HepG2 (cell line): ENCODE measurements at regions not wholly inside any gene's neighbourhood (a gene's known extent, or its start where the extent isn't known, plus 50 kb on each side); places are given as distances from the start of the nearest gene placed in this dataset.
"Not testable (repeated sequence)": the region's sequence is repeated elsewhere in the genome, so short reads cannot be mapped to it uniquely, and the experiment has no call there.

Experiments used
- EHMT2 ChIP-seq: fragments of 200-600 bp; sonication (generic); IDR thresholded peaks from 2 replicates; pipeline ENCODE4 v1.7.0; 2017; ENCODE audit warnings: antibody characterized with exemption, low read depth, low read length, borderline replicate concordance
- ELF1 ChIP-seq: sonication (generic); formaldehyde crosslinking; IDR thresholded peaks from 2 replicates; pipeline ENCODE4 v1.4.0; 2020; ENCODE audit warnings: missing genetic modification reagents
- ESRRA ChIP-seq: sonication (generic); formaldehyde crosslinking; IDR thresholded peaks from 2 replicates; pipeline ENCODE4 v1.5.1; 2020; ENCODE audit warnings: mild to moderate bottlenecking, low read depth, missing genetic modification reagents
- FOXM1 ChIP-seq: sonication (generic); formaldehyde crosslinking; IDR thresholded peaks from 2 replicates; pipeline ENCODE4 v1.5.0; 2020; ENCODE audit warnings: missing genetic modification reagents
- NFE2L2 ChIP-seq: fragments of 150-350 bp; IDR thresholded peaks from 2 replicates; pipeline ENCODE4 v1.6.1; 2014; ENCODE audit warnings: low read length
- ZNF263 ChIP-seq: sonication (generic); formaldehyde crosslinking; IDR thresholded peaks from 2 replicates; pipeline ENCODE4 v1.4.0; 2020; ENCODE audit warnings: missing genetic modification reagents
- TF ChIP-seq, protein P1 (sequence below): conservative IDR thresholded peaks from 2 replicates; pipeline ENCODE4 v1.6.1; 2018; ENCODE audit warnings: missing genetic modification reagents
- TF ChIP-seq, protein P2 (sequence below): sonication (generic); formaldehyde crosslinking; conservative IDR thresholded peaks from 2 replicates; pipeline ENCODE4 v1.4.0; 2020; ENCODE audit warnings: missing genetic modification reagents
- TF ChIP-seq, protein P3 (sequence below), 2 experiments: fragments of 450-650 bp in 1 of 2; sonication (generic) in 1 of 2; formaldehyde crosslinking in 1 of 2; IDR thresholded peaks; 2 replicates each; pipeline versions ENCODE4 v1.6.1 to v1.8.0; 2016 to 2022; ENCODE audit warnings: antibody characterized with exemption in 1 of 2, mild to moderate bottlenecking in 1 of 2, missing genetic modification reagents in 1 of 2
- TF ChIP-seq, protein P4 (sequence below), 2 experiments: sonication (generic) in 1 of 2; formaldehyde crosslinking in 1 of 2; IDR thresholded peaks; 2 replicates each; pipeline versions ENCODE4 v1.5.1 to v1.6.1; 2011 to 2020; ENCODE audit warnings: borderline replicate concordance in 1 of 2, low read depth in 1 of 2, low read length in 1 of 2, mild to moderate bottlenecking in 1 of 2, missing genetic modification reagents in 1 of 2, moderate library complexity in 1 of 2
- TF ChIP-seq, protein P5 (sequence below): fragments of 450-650 bp; IDR thresholded peaks from 2 replicates; pipeline ENCODE4 v1.6.1; 2016

DNA sequence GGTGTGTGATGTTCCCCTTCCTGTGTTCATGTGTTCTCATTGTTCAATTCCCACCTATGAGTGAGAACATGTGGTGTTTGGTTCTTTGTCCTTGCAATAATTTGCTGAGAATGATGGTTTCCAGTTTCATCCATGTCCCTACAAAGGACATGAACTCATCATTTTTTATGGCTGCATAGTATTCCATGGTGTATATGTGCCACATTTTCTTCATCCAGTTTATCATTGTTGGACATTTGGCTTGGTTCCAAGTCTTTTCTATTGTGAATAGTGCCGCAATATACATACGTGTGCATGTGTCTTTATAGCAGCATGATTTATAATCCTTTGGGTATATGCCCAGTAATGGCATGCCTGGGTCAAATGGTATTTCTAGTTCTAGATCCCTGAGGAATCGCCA, 197.5 kb downstream of the ESM1 start:
- TF ChIP-seq, protein P1, sequence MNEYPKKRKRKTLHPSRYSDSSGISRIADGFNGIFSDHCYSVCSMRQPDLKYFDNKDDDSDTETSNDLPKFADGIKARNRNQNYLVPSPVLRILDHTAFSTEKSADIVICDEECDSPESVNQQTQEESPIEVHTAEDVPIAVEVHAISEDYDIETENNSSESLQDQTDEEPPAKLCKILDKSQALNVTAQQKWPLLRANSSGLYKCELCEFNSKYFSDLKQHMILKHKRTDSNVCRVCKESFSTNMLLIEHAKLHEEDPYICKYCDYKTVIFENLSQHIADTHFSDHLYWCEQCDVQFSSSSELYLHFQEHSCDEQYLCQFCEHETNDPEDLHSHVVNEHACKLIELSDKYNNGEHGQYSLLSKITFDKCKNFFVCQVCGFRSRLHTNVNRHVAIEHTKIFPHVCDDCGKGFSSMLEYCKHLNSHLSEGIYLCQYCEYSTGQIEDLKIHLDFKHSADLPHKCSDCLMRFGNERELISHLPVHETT (CRISPR knock-in tag), result not testable (repeated sequence)
- TF ChIP-seq, protein P2, sequence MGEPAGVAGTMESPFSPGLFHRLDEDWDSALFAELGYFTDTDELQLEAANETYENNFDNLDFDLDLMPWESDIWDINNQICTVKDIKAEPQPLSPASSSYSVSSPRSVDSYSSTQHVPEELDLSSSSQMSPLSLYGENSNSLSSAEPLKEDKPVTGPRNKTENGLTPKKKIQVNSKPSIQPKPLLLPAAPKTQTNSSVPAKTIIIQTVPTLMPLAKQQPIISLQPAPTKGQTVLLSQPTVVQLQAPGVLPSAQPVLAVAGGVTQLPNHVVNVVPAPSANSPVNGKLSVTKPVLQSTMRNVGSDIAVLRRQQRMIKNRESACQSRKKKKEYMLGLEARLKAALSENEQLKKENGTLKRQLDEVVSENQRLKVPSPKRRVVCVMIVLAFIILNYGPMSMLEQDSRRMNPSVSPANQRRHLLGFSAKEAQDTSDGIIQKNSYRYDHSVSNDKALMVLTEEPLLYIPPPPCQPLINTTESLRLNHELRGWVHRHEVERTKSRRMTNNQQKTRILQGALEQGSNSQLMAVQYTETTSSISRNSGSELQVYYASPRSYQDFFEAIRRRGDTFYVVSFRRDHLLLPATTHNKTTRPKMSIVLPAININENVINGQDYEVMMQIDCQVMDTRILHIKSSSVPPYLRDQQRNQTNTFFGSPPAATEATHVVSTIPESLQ (CRISPR knock-in tag), result not testable (repeated sequence)
- TF ChIP-seq ZNF263 (CRISPR knock-in tag); EHMT2; ELF1; FOXM1 (CRISPR knock-in tag); ESRRA (CRISPR knock-in tag); NFE2L2: not testable (repeated sequence)
- TF ChIP-seq, protein P3, sequence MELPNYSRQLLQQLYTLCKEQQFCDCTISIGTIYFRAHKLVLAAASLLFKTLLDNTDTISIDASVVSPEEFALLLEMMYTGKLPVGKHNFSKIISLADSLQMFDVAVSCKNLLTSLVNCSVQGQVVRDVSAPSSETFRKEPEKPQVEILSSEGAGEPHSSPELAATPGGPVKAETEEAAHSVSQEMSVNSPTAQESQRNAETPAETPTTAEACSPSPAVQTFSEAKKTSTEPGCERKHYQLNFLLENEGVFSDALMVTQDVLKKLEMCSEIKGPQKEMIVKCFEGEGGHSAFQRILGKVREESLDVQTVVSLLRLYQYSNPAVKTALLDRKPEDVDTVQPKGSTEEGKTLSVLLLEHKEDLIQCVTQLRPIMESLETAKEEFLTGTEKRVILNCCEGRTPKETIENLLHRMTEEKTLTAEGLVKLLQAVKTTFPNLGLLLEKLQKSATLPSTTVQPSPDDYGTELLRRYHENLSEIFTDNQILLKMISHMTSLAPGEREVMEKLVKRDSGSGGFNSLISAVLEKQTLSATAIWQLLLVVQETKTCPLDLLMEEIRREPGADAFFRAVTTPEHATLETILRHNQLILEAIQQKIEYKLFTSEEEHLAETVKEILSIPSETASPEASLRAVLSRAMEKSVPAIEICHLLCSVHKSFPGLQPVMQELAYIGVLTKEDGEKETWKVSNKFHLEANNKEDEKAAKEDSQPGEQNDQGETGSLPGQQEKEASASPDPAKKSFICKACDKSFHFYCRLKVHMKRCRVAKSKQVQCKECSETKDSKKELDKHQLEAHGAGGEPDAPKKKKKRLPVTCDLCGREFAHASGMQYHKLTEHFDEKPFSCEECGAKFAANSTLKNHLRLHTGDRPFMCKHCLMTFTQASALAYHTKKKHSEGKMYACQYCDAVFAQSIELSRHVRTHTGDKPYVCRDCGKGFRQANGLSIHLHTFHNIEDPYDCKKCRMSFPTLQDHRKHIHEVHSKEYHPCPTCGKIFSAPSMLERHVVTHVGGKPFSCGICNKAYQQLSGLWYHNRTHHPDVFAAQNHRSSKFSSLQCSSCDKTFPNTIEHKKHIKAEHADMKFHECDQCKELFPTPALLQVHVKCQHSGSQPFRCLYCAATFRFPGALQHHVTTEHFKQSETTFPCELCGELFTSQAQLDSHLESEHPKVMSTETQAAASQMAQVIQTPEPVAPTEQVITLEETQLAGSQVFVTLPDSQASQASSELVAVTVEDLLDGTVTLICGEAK (IDR thresholded peaks at IDR 0.05), result not testable (repeated sequence)
- TF ChIP-seq, protein P3 (CRISPR knock-in tag; IDR thresholded peaks at IDR 0.05), result not testable (repeated sequence)
- TF ChIP-seq, protein P4, sequence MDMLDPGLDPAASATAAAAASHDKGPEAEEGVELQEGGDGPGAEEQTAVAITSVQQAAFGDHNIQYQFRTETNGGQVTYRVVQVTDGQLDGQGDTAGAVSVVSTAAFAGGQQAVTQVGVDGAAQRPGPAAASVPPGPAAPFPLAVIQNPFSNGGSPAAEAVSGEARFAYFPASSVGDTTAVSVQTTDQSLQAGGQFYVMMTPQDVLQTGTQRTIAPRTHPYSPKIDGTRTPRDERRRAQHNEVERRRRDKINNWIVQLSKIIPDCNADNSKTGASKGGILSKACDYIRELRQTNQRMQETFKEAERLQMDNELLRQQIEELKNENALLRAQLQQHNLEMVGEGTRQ (IDR thresholded peaks at IDR 0.05; ENCODE audit: low read depth, low read length), result not testable (repeated sequence)
- TF ChIP-seq, protein P4 (CRISPR knock-in tag; IDR thresholded peaks at IDR 0.05; ENCODE audit: borderline replicate concordance), result not testable (repeated sequence)
- TF ChIP-seq, protein P5, sequence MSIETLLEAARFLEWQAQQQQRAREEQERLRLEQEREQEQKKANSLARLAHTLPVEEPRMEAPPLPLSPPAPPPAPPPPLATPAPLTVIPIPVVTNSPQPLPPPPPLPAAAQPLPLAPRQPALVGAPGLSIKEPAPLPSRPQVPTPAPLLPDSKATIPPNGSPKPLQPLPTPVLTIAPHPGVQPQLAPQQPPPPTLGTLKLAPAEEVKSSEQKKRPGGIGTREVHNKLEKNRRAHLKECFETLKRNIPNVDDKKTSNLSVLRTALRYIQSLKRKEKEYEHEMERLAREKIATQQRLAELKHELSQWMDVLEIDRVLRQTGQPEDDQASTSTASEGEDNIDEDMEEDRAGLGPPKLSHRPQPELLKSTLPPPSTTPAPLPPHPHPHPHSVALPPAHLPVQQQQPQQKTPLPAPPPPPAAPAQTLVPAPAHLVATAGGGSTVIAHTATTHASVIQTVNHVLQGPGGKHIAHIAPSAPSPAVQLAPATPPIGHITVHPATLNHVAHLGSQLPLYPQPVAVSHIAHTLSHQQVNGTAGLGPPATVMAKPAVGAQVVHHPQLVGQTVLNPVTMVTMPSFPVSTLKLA, result not testable (repeated sequence)
